NCI-H460 (cell line): ENCODE measurements at regions not wholly inside any gene's neighbourhood (a gene's known extent, or its start where the extent isn't known, plus 50 kb on each side); places are given as distances from the start of the nearest gene placed in this dataset.

ENCODE experiments used
- DNase-seq: peaks from one replicate; pipeline ENCODE4 v3.0.0-alpha.2; 2016; ENCODE audit warnings: low read depth; ENCODE audit errors: extremely low read depth

DNA sequence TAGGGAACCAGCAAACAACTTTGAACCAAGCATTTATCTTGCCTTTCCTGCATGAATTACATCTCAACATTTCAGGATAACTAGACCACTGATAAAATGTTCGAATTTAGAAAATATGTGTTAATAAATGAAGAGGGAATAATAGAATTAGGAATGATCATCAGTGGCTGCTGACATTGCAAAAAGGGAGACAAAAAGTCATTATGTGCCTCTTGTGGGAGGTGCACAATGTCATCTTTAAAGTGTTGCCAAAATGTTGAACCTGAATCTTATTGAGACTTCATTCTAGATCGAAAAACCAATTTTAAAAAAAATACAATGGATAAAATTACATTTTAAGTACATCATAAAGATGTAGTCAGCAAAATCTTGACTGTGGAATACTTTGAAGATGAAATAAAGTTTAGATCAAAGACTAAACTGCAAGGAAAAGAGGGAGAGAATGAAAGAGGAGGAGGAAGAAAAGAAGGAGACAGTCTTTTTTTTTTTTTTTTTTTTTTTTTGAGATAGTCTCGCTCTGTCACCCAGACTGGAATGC is 299.3 kb downstream of the FBXW7 start:
- no peak for DNase-seq

DNA sequence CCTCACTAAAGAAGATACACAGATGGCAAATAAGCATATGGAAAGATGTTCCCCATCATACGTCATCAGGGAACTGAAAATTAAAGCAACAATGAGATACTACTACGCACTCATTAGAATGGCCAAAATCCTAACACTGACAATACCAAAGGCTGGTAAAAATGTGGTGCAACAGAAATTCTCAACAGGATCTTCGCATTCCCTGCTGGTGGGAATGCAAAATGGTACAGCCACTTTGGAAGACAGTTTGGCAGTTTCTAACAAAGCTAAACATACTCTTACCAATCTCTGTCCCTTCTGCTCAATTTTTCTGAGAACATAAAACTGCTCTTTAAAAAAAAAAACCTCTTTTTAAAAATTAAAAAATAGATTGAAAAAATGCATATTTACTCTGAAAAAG is 300.2 kb downstream of the FBXW7 start:
- no peak for DNase-seq

- no peak for DNase-seq
Observed at GRCh38 chr4:152234571-152234970, 301.3 kb downstream of the FBXW7 start.

- DNase-seq = no peak
Observed at GRCh38 chr4:152232271-152232670, 303.6 kb downstream of the FBXW7 start.

DNA sequence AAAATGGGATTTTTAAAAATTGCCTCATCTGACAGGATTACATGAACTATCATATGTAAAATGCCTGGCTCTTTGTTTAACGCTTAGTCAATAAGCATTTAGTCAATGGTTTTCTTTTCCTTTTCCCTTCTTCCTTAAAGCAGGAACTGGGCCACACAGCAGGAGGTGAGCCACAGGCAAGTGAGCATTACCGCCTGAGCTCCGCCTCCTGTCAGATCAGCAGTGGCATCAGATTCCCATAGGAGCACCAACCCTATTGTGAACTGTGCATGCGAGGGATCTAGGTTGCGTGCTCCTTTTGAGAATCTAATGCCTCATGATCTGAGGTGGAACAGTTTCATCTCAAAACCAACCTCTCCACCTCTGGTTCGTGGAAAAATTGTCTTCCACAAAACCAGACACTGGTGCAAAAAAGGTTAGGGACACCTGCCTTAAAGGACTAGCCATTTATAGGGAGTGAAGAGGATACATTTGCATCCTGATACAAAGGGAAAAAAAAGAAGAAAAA is 306.1 kb downstream of the FBXW7 start:
- DNase-seq = no peak

DNA sequence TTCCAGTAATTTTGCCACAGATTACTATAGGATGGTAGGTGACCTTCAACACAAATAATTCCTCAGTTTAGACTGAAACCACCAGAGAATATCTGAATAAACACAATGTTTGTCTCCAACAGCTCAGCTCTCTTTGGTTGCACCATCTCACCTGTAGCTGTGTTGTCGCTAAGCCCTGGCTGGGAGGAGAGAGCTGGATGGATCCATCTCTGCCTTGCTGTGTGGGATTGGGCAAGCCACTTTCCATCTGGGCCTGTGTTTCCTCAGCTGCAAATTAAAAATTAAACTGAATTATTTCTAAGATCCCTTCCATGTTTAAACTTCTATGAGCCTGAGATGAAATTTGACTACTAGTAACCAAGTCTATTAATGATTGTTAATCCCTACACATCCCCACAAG is 310.2 kb downstream of the FBXW7 start:
- DNase-seq = no peak

- DNase-seq = no peak
Observed at GRCh38 chr4:152224721-152225420, 311.0 kb downstream of the FBXW7 start.

GRCh38 chr4:152224223-152224622 is 311.7 kb downstream of the FBXW7 start:
- DNase-seq = no peak

DNA sequence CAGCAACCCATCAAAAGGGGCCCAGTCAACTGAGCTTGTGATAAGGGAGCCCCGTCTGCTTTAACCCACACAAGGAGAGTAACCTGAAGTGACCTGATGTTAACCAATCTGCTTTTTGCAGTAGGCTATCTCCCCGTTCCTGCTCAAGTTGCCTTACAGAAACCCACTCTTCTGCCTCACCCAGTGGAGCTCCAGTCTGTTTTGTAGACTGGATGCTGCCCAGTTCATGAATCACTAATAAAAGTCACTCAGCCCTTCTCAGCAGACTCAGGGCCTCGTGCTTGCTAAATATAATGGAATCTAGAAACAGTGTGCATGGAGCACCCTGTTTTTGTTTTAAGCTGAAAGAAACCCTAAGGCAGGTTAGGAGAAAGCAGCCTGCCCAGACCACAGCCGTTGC is 312.3 kb downstream of the FBXW7 start:
- DNase-seq = no peak

- DNase-seq = no peak
Observed at GRCh38 chr4:152221816-152222516, 313.9 kb downstream of the FBXW7 start.

DNA sequence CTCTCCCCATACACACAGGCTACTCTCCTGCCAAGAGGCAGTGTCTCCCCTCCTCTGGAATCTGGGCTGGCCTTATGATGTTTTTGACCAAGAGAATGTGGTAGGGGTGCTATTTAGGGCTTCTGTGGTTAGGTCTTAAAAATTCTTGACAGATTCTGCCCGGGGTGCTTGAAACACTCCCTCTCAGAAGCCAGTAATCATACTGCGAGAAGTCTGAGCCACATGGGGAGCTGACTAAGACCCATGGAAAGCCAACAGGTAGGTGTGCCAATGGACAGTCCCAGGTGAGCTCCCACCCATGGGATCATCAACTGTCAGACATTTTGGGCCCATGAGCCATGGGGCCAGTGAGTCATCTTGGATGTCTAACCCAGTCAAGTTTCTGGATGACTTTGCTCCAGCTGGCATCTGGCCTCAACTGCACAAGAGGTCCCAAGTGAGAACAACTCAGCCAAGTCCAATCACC is 315.7 kb downstream of the FBXW7 start:
- no peak for DNase-seq

- DNase-seq = no peak
Observed at GRCh38 chr4:152218576-152218975, 317.3 kb downstream of the FBXW7 start.

- no peak for DNase-seq
Observed at GRCh38 chr4:152217896-152218295, 318.0 kb downstream of the FBXW7 start.

DNA sequence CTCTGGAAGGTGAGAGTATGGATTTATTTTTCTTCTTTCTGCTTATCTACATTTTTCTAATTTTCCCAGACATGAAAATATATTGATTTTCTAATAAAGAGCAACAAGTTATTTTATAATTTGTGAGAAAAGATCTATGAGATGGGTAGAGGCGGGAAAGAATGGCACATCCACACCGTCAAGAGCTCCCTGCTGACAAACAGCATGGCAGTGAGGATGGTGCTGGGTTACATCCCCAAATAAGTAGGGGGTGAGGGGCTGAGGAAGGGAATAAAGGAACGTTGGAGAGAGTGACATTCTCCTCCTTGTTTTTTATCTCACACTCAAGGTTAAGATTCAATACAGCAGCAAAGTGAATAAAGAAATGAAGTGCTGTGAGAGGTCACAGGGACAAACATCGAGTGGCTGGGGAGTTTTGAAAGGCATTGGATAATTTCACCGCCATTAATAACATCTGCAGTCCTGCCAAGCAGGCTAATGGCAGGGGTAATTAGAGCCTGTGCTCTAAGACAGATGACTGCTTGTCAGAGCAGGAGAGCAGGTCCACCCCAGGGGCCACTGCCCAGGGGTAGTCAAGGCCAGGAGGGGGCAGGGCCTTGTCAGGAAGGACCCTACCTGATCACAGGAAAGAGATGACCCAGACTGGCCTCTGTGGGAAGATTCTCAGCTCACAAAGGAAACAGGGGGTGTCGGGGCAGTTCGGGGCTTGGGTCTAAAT is 323.8 kb downstream of the FBXW7 start:
- DNase-seq = no peak

DNA sequence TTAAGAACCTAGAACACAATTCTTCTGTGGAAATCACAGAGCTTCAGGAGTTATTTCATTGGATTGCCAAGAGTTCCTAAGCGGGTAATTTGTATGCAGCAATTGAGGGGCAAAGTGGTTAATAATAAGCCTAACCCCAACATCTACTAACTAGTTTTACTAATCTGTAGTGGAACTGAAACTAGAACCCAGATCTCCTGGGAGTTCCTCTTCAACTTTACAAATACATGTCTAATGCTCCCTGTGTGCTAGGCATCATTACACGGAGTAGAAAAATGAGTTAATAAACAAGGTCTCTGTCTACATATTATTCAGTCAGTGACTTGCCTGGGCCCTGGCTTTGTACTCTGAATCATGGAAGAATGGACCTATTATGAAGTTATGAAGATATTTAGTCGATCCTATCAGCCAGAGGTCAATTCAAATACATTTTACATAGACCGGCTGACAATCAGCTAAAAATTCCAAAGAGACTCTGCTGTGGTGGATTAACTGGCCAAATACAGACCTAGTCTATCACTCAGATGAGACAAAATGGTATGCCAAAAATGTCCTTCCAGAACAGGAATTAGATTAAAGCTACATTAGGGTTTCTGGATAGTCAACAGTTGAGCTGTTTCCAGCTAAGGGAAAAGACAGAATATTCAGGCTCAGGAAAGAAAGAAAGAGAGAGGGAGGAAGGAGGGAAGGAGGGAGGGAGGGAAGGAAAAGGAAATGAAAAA is 326.0 kb downstream of the FBXW7 start:
- DNase-seq = no peak

DNA sequence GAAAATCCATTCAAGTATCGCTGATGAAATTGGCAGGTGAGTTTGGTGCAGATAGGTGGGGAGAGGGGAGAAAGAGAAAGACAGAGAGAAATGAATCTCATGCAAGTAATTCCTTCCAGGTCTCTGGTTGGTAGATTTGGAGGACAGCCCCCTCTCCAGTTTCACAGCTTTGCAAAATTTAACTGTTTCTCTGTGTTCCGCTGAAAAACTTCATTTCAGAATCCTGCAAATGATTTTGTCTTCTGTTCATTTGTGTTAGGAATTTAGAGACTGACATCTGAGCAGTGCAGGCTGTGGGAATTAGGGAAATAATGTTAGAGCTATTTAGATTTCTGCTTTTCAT is 328.5 kb downstream of the FBXW7 start:
- DNase-seq = no peak

GRCh38 chr4:152206646-152207377 is 329.1 kb downstream of the FBXW7 start:
- no peak for DNase-seq

DNA sequence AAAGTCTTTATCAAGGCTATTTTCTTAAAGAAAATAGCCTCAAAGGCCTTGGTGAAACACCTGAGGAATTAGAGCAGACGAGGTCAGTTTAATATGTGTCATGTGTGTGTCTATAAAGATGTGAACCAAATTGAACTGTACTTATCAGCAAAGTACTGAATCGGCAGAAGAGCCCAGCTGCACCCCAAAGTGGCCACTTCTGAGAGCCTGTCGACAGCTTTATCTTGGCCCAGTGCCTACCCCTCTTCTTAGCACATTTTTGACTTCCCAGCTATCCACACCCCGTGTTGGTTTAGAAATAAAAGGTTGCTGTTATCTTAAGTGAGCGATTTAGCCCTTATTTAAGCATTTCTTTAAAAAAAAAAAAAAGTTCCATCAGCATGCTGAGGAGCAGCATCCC is 329.7 kb downstream of the FBXW7 start:
- no peak for DNase-seq

DNA sequence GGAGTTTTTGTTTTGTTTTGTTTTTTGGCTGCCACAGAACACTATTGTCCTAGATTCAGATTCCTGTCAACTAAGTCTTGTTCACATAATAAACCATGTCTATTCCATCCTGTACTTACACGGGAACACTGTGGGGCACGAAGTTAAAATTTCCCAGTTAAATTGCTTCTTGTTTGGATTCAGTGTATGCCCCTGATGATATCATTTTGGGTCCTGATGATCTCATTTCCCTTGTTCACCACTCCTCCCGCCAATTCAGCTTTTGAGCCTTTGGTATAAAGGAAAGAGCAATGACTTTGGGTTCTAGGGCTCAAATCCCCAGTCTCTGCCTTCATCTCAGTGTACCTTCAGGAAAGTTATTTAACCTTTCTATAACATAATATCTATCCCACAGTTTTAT is 333.5 kb downstream of the FBXW7 start:
- DNase-seq = no peak
